Ishikawa (cell line): ENCODE measurements at regions not wholly inside any gene's neighbourhood (a gene's known extent, or its start where the extent isn't known, plus 50 kb on each side); places are given as distances from the start of the nearest gene placed in this dataset.

ENCODE experiments used
- CEBPB ChIP-seq: IDR thresholded peaks from 2 replicates; pipeline ENCODE4 v1.6.1; 2012
- CREB1 ChIP-seq: IDR thresholded peaks from 2 replicates; pipeline ENCODE4 v1.6.1; 2012; ENCODE audit warnings: low read depth
- EGR1 ChIP-seq: IDR thresholded peaks from 2 replicates; pipeline ENCODE4 v1.6.1; 2012
- EP300 ChIP-seq: IDR thresholded peaks from 2 replicates; pipeline ENCODE4 v1.6.1; 2012; ENCODE audit warnings: borderline replicate concordance
- FOXM1 ChIP-seq: IDR thresholded peaks from 2 replicates; pipeline ENCODE4 v1.6.1; 2012; ENCODE audit warnings: low read depth, borderline replicate concordance
- NFIC ChIP-seq: IDR thresholded peaks from 2 replicates; pipeline ENCODE4 v1.6.1; 2012
- RAD21 ChIP-seq: IDR thresholded peaks from 2 replicates; pipeline ENCODE4 v1.6.1; 2012; ENCODE audit warnings: low read depth
- TAF1 ChIP-seq: IDR thresholded peaks from 2 replicates; pipeline ENCODE4 v1.6.1; 2012; ENCODE audit warnings: low read depth, mild to moderate bottlenecking
- TCF12 ChIP-seq: IDR thresholded peaks from 2 replicates; pipeline ENCODE4 v1.6.1; 2012; ENCODE audit warnings: low read depth
- TEAD4 ChIP-seq: IDR thresholded peaks from 2 replicates; pipeline ENCODE4 v1.6.1; 2012
- YY1 ChIP-seq: IDR thresholded peaks from 2 replicates; pipeline ENCODE4 v1.6.1; 2012; ENCODE audit warnings: low read depth
- ZBTB7A ChIP-seq: IDR thresholded peaks from 2 replicates; pipeline ENCODE4 v1.6.1; 2012; ENCODE audit warnings: low read depth
- TF ChIP-seq, protein P1 (sequence below): IDR thresholded peaks from 2 replicates; pipeline ENCODE4 v1.6.1; 2012; ENCODE audit warnings: low read depth, mild to moderate bottlenecking
- TF ChIP-seq, protein P2 (sequence below): IDR thresholded peaks from 2 replicates; pipeline ENCODE4 v1.6.1; 2012
- TF ChIP-seq, protein P3 (sequence below): IDR thresholded peaks from 2 replicates; pipeline ENCODE4 v1.6.1; 2012

DNA sequence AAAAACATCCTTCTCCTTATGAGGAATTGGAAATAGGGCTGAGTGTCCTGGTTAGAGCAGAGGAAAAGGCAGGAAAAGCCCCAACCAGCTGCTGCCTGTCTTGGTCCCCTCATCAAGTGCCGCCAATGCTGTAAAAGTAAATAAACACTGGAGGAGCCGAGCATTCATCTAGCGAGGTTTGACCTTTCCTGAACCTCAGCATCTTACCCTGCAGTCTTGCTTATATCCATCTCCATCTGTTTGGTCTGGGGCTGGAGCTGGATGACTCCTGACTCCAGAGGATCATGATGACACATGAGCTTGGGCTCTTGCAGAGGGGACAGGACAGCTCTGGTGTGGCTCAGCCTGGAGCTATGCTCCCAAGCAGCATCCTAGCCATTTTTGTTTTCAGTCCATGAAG is 501.1 kb downstream of the TNS3 start:
- TF ChIP-seq FOXM1 (no peak), ZBTB7A (no peak), CREB1 (no peak), TEAD4 (no peak), CEBPB (no peak), EP300 (no peak), NFIC (no peak)
- TF ChIP-seq, protein P1, sequence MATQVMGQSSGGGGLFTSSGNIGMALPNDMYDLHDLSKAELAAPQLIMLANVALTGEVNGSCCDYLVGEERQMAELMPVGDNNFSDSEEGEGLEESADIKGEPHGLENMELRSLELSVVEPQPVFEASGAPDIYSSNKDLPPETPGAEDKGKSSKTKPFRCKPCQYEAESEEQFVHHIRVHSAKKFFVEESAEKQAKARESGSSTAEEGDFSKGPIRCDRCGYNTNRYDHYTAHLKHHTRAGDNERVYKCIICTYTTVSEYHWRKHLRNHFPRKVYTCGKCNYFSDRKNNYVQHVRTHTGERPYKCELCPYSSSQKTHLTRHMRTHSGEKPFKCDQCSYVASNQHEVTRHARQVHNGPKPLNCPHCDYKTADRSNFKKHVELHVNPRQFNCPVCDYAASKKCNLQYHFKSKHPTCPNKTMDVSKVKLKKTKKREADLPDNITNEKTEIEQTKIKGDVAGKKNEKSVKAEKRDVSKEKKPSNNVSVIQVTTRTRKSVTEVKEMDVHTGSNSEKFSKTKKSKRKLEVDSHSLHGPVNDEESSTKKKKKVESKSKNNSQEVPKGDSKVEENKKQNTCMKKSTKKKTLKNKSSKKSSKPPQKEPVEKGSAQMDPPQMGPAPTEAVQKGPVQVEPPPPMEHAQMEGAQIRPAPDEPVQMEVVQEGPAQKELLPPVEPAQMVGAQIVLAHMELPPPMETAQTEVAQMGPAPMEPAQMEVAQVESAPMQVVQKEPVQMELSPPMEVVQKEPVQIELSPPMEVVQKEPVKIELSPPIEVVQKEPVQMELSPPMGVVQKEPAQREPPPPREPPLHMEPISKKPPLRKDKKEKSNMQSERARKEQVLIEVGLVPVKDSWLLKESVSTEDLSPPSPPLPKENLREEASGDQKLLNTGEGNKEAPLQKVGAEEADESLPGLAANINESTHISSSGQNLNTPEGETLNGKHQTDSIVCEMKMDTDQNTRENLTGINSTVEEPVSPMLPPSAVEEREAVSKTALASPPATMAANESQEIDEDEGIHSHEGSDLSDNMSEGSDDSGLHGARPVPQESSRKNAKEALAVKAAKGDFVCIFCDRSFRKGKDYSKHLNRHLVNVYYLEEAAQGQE: no peak
- TF ChIP-seq, protein P2, sequence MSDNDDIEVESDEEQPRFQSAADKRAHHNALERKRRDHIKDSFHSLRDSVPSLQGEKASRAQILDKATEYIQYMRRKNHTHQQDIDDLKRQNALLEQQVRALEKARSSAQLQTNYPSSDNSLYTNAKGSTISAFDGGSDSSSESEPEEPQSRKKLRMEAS: no peak
- TF ChIP-seq, protein P3, sequence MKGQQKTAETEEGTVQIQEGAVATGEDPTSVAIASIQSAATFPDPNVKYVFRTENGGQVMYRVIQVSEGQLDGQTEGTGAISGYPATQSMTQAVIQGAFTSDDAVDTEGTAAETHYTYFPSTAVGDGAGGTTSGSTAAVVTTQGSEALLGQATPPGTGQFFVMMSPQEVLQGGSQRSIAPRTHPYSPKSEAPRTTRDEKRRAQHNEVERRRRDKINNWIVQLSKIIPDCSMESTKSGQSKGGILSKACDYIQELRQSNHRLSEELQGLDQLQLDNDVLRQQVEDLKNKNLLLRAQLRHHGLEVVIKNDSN: no peak

DNA sequence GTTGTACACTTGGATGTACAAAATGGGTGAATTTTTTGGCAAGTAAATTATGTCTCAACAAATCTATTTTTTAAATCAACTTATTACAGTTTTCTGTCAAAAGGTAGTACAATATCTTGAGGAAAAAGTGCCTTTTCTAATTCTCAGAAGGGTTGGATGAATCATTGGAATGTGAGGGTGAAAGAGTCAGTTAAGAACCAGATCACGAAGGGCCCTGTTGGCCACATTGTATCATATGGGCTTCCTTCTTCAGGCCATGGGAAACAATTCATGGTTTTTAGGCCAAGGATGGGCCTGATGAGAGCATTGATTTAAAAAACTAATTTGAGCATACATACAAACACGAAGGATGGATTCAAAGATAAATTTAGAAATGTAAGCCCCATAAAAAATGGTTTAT is 503.7 kb downstream of the TNS3 start:
- TF ChIP-seq EGR1 (no peak), TCF12 (no peak), ZBTB7A (no peak), TAF1 (no peak), CEBPB (no peak), EP300 (no peak), RAD21 (no peak), YY1 (no peak), CREB1 (no peak), NFIC (no peak)
- TF ChIP-seq, protein P2: no peak
- TF ChIP-seq, protein P3: no peak
- TF ChIP-seq, protein P1: no peak

DNA sequence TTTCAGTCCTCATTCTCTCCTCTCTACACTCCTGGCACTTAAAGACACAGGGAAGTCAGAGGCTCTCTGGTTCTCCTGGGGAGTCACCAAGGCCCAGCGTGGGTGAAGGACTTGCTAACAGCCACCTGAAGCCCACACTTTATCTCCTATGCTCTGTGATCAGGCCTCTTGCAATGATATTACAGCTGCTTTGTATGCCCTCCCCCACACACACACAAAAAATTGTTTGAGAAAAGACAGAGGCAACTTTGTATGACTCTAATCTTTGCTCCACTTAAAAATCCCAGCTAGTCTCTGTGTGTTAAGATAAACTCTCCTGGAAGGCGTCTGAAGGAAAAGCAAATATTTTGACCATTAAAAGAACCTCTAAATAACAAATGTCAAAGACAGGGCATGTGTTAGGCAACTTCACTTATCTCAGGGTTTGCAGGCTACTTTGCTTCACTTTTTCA is 507.2 kb downstream of the TNS3 start:
- no peak for TF ChIP-seq TAF1
- TF ChIP-seq YY1: no peak
- TF ChIP-seq, protein P1: no peak
- no peak for TF ChIP-seq CEBPB
- TF ChIP-seq EP300: no peak
- TF ChIP-seq, protein P3: no peak
- TF ChIP-seq CREB1: no peak
- TF ChIP-seq RAD21: no peak
- TF ChIP-seq EGR1: no peak
- TF ChIP-seq TEAD4: no peak
- no peak for TF ChIP-seq NFIC
- no peak for TF ChIP-seq TCF12
- no peak for TF ChIP-seq FOXM1
- TF ChIP-seq, protein P2: no peak
- TF ChIP-seq ZBTB7A: no peak

DNA sequence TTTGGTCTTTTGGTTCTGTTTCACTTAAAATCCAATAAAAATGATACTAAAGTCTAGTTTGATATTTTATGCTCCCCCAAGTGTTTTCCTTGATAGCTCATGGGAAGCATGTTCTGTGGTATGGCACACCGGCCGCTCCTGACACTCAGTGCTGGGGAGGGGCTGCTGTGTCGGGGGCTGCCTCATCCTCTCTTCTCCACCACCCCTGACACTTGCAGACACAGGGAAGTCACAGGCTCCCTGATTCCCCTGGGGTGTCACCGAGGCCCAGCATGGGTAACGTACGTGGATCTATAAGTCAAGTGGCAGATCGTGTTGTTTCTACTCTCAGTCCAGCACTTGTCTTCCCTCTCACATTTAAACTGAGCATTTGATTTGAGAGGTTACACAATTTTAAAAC is 508.6 kb downstream of the TNS3 start:
- TF ChIP-seq CEBPB (no peak), RAD21 (no peak), YY1 (no peak), NFIC (no peak), FOXM1 (no peak), EP300 (no peak), TCF12 (no peak), ZBTB7A (no peak), EGR1 (no peak)
- TF ChIP-seq, protein P2: no peak
- TF ChIP-seq, protein P1: no peak
